ENCODE measurements at regions not wholly inside any gene's neighbourhood (a gene's known extent, or its start where the extent isn't known, plus 50 kb on each side); places are given as distances from the start of the nearest gene placed in this dataset.

DNA sequence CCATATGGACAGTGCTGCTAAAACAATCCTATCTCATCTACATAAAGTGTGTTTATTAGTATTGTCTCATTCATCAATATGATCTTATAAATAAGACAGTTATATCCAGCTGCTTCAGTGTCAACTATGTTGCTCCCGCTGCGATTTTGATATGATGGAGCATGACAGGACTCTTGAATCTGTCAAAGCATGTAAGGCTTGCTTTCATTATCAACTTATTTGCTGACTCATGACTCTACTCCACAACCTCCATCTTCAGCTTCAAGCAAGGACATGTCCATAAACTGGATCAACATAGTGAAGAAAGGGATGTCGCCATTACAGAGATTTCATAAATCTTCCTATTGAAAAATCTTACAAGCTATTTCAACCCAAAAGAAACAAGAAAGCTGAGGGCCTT lies 2812.6 kb downstream of the PCDH9 start:
- no peaks in the 10 kb centered on the region for H3K9me3 ChIP-seq (ENCODE audit: control extremely low read depth in 1 of 5, control insufficient read depth in 4 of 5, insufficient read depth in 2 of 5, low read depth in 1 of 5, low read length in 4 of 5)
- H3K4me1 ChIP-seq (ENCODE audit: control extremely low read depth in 1 of 4, control insufficient read depth in 4 of 4, insufficient read depth in 4 of 4, low read length in 3 of 4), result no peaks in the 10 kb centered on the region
- ChIA-PET POLR2A (no interaction called here), CTCF (no interaction called here)
- H3K27me3 ChIP-seq (replicated peaks in 2 of 5; ENCODE audit: control insufficient read depth in 4 of 5, insufficient read depth in 5 of 5, low read length in 4 of 5), result no peaks in the 10 kb centered on the region
- WGBS (ENCODE audit: insufficient coverage), result 100% methylated on average over 3 of the region's 3 CpGs
- H3K27ac ChIP-seq (ENCODE audit: insufficient read depth in 1 of 2, low read depth in 1 of 2, low read length in 2 of 2, poor library complexity in 1 of 2, severe bottlenecking in 2 of 2), result no peak overlapping the region
- no peak overlapping the region for H3K4me3 ChIP-seq (ENCODE audit: control insufficient read depth in 1 of 7, extremely low read depth in 1 of 7, insufficient read depth in 4 of 7, low read depth in 2 of 7, low read length in 6 of 7)
- DNase-seq, result no peak
- H3K36me3 ChIP-seq (ENCODE audit: control insufficient read depth in 4 of 4, insufficient read depth in 4 of 4, low read length in 3 of 4), result no peaks in the 10 kb centered on the region

- Histone ChIP-seq H3K27me3 (replicated peaks in 2 of 5; ENCODE audit: control insufficient read depth in 4 of 5, insufficient read depth in 5 of 5, low read length in 4 of 5) (no peaks in the 10 kb centered on the region), H3K9me3 (ENCODE audit: control extremely low read depth in 1 of 5, control insufficient read depth in 4 of 5, insufficient read depth in 2 of 5, low read depth in 1 of 5, low read length in 4 of 5) (no peaks in the 10 kb centered on the region), H3K27ac (ENCODE audit: insufficient read depth in 1 of 2, low read depth in 1 of 2, low read length in 2 of 2, poor library complexity in 1 of 2, severe bottlenecking in 2 of 2) (no peak overlapping the region), H3K36me3 (ENCODE audit: control insufficient read depth in 4 of 4, insufficient read depth in 4 of 4, low read length in 3 of 4) (no peaks in the 10 kb centered on the region), H3K4me3 (ENCODE audit: control insufficient read depth in 1 of 7, extremely low read depth in 1 of 7, insufficient read depth in 4 of 7, low read depth in 2 of 7, low read length in 6 of 7) (no peak overlapping the region), H3K4me1 (ENCODE audit: control extremely low read depth in 1 of 4, control insufficient read depth in 4 of 4, insufficient read depth in 4 of 4, low read length in 3 of 4) (no peaks in the 10 kb centered on the region)
- DNase-seq, result no peak
- ChIA-PET CTCF (no interaction called here), POLR2A (no interaction called here)
Measured at GRCh38 chr13:64414381-64414780, 2815.8 kb downstream of the PCDH9 start.

GRCh38 chr13:64413529-64413928 lies 2816.6 kb downstream of the PCDH9 start:
- H3K4me1 ChIP-seq (ENCODE audit: control extremely low read depth in 1 of 4, control insufficient read depth in 4 of 4, insufficient read depth in 4 of 4, low read length in 3 of 4), result no peaks in the 10 kb centered on the region
- CTCF ChIA-PET, result no interaction called here
- POLR2A ChIA-PET, result no interaction called here
- no peaks in the 10 kb centered on the region for H3K27me3 ChIP-seq (replicated peaks in 2 of 5; ENCODE audit: control insufficient read depth in 4 of 5, insufficient read depth in 5 of 5, low read length in 4 of 5)
- no peaks in the 10 kb centered on the region for H3K9me3 ChIP-seq (ENCODE audit: control extremely low read depth in 1 of 5, control insufficient read depth in 4 of 5, insufficient read depth in 2 of 5, low read depth in 1 of 5, low read length in 4 of 5)
- no peak overlapping the region for H3K27ac ChIP-seq (ENCODE audit: insufficient read depth in 1 of 2, low read depth in 1 of 2, low read length in 2 of 2, poor library complexity in 1 of 2, severe bottlenecking in 2 of 2)
- no peaks in the 10 kb centered on the region for H3K36me3 ChIP-seq (ENCODE audit: control insufficient read depth in 4 of 4, insufficient read depth in 4 of 4, low read length in 3 of 4)
- no peak overlapping the region for H3K4me3 ChIP-seq (ENCODE audit: control insufficient read depth in 1 of 7, extremely low read depth in 1 of 7, insufficient read depth in 4 of 7, low read depth in 2 of 7, low read length in 6 of 7)
- no peak for DNase-seq

- POLR2A ChIA-PET, result no interaction called here
- H3K36me3 ChIP-seq (ENCODE audit: control insufficient read depth in 4 of 4, insufficient read depth in 4 of 4, low read length in 3 of 4), result no peaks in the 10 kb centered on the region
- WGBS (ENCODE audit: insufficient coverage), result 90% methylated on average over 2 of the region's 5 CpGs
- H3K9me3 ChIP-seq (ENCODE audit: control extremely low read depth in 1 of 5, control insufficient read depth in 4 of 5, insufficient read depth in 2 of 5, low read depth in 1 of 5, low read length in 4 of 5), result no peaks in the 10 kb centered on the region
- H3K4me1 ChIP-seq (ENCODE audit: control extremely low read depth in 1 of 4, control insufficient read depth in 4 of 4, insufficient read depth in 4 of 4, low read length in 3 of 4), result no peaks in the 10 kb centered on the region
- H3K27me3 ChIP-seq (replicated peaks in 2 of 5; ENCODE audit: control insufficient read depth in 4 of 5, insufficient read depth in 5 of 5, low read length in 4 of 5), result no peaks in the 10 kb centered on the region
- CTCF ChIA-PET, result no interaction called here
- DNase-seq, result no peak
- no peak overlapping the region for H3K27ac ChIP-seq (ENCODE audit: insufficient read depth in 1 of 2, low read depth in 1 of 2, low read length in 2 of 2, poor library complexity in 1 of 2, severe bottlenecking in 2 of 2)
- H3K4me3 ChIP-seq (ENCODE audit: control insufficient read depth in 1 of 7, extremely low read depth in 1 of 7, insufficient read depth in 4 of 7, low read depth in 2 of 7, low read length in 6 of 7), result no peak overlapping the region
Measured at GRCh38 chr13:64410276-64411053, 2819.7 kb downstream of the PCDH9 start.

GRCh38 chr13:64397701-64398100 lies 2832.4 kb downstream of the PCDH9 start:
- peak overlapping the region in 1 of 7 experiments; percentile 53 for H3K4me3 ChIP-seq (ENCODE audit: control insufficient read depth in 1 of 7, extremely low read depth in 1 of 7, insufficient read depth in 4 of 7, low read depth in 2 of 7, low read length in 6 of 7)
- peak; percentile 0 to 36 (median 35) for DNase-seq
- no peaks in the 10 kb centered on the region for H3K36me3 ChIP-seq (ENCODE audit: control insufficient read depth in 4 of 4, insufficient read depth in 4 of 4, low read length in 3 of 4)
- CTCF ChIA-PET, result no interaction called here
- no peak overlapping the region for H3K27ac ChIP-seq (ENCODE audit: insufficient read depth in 1 of 2, low read depth in 1 of 2, low read length in 2 of 2, poor library complexity in 1 of 2, severe bottlenecking in 2 of 2)
- 10% methylated on average over 2 of the region's 2 CpGs for WGBS (ENCODE audit: insufficient coverage)
- peaks cover 0 to 2% (median 0%) of the 10 kb centered on the region in 4 experiments for H3K4me1 ChIP-seq (ENCODE audit: control extremely low read depth in 1 of 4, control insufficient read depth in 4 of 4, insufficient read depth in 4 of 4, low read length in 3 of 4)
- no peaks in the 10 kb centered on the region for H3K27me3 ChIP-seq (replicated peaks in 2 of 5; ENCODE audit: control insufficient read depth in 4 of 5, insufficient read depth in 5 of 5, low read length in 4 of 5)
- H3K9me3 ChIP-seq (ENCODE audit: control extremely low read depth in 1 of 5, control insufficient read depth in 4 of 5, insufficient read depth in 2 of 5, low read depth in 1 of 5, low read length in 4 of 5), result no peaks in the 10 kb centered on the region
- POLR2A ChIA-PET, result interaction anchor here (0.6 kb wide), 1 partner anchor 875 kb away, joined by 6 read pairs; no protein-coding TSS in a partner anchor

DNA sequence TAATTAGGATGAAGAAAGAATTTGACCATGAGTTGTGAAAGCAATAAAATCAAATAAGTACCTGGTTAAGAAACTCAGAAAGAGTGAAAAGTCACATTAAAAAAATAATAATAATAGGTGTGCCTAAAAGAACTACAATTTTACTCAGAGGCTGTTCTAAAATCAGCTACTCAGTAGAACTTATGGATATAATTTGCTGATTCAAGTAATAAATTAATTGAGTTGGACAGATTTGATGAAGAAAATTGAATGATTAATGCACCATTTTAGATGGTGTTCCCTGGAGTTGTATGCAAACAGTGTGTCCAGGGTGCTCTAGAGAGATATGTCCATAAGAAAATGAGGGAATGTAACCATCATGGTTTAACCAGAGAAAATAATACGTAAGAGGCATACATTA lies 2852.5 kb downstream of the PCDH9 start:
- WGBS (ENCODE audit: insufficient coverage), result no CpG with 5 or more reads among the region's 1 CpG
- Histone ChIP-seq H3K4me3 (ENCODE audit: control insufficient read depth in 1 of 7, extremely low read depth in 1 of 7, insufficient read depth in 4 of 7, low read depth in 2 of 7, low read length in 6 of 7) (no peak overlapping the region), H3K36me3 (ENCODE audit: control insufficient read depth in 4 of 4, insufficient read depth in 4 of 4, low read length in 3 of 4) (no peaks in the 10 kb centered on the region), H3K9me3 (ENCODE audit: control extremely low read depth in 1 of 5, control insufficient read depth in 4 of 5, insufficient read depth in 2 of 5, low read depth in 1 of 5, low read length in 4 of 5) (peaks cover 0 to 7% (median 1%) of the 10 kb centered on the region in 5 experiments), H3K4me1 (ENCODE audit: control extremely low read depth in 1 of 4, control insufficient read depth in 4 of 4, insufficient read depth in 4 of 4, low read length in 3 of 4) (no peaks in the 10 kb centered on the region), H3K27me3 (replicated peaks in 2 of 5; ENCODE audit: control insufficient read depth in 4 of 5, insufficient read depth in 5 of 5, low read length in 4 of 5) (no peaks in the 10 kb centered on the region), H3K27ac (ENCODE audit: insufficient read depth in 1 of 2, low read depth in 1 of 2, low read length in 2 of 2, poor library complexity in 1 of 2, severe bottlenecking in 2 of 2) (no peak overlapping the region)
- ChIA-PET POLR2A (no interaction called here), CTCF (no interaction called here)
- no peak for DNase-seq

GRCh38 chr13:64371461-64371860 lies 2858.7 kb downstream of the PCDH9 start:
- DNase-seq, result no peak
- WGBS (ENCODE audit: insufficient coverage), result 94% methylated on average over 2 of the region's 2 CpGs
- H3K9me3 ChIP-seq (ENCODE audit: control extremely low read depth in 1 of 5, control insufficient read depth in 4 of 5, insufficient read depth in 2 of 5, low read depth in 1 of 5, low read length in 4 of 5), result peaks cover 0 to 7% (median 2%) of the 10 kb centered on the region in 5 experiments
- no peak overlapping the region for H3K27ac ChIP-seq (ENCODE audit: insufficient read depth in 1 of 2, low read depth in 1 of 2, low read length in 2 of 2, poor library complexity in 1 of 2, severe bottlenecking in 2 of 2)
- no peaks in the 10 kb centered on the region for H3K27me3 ChIP-seq (replicated peaks in 2 of 5; ENCODE audit: control insufficient read depth in 4 of 5, insufficient read depth in 5 of 5, low read length in 4 of 5)
- no peaks in the 10 kb centered on the region for H3K36me3 ChIP-seq (ENCODE audit: control insufficient read depth in 4 of 4, insufficient read depth in 4 of 4, low read length in 3 of 4)
- H3K4me1 ChIP-seq (ENCODE audit: control extremely low read depth in 1 of 4, control insufficient read depth in 4 of 4, insufficient read depth in 4 of 4, low read length in 3 of 4), result no peaks in the 10 kb centered on the region
- ChIA-PET CTCF (no interaction called here), POLR2A (no interaction called here)
- no peak overlapping the region for H3K4me3 ChIP-seq (ENCODE audit: control insufficient read depth in 1 of 7, extremely low read depth in 1 of 7, insufficient read depth in 4 of 7, low read depth in 2 of 7, low read length in 6 of 7)
